ENCODE measurements at regions not wholly inside any gene's neighbourhood (a gene's known extent, or its start where the extent isn't known, plus 50 kb on each side); places are given as distances from the start of the nearest gene placed in this dataset.

DNA sequence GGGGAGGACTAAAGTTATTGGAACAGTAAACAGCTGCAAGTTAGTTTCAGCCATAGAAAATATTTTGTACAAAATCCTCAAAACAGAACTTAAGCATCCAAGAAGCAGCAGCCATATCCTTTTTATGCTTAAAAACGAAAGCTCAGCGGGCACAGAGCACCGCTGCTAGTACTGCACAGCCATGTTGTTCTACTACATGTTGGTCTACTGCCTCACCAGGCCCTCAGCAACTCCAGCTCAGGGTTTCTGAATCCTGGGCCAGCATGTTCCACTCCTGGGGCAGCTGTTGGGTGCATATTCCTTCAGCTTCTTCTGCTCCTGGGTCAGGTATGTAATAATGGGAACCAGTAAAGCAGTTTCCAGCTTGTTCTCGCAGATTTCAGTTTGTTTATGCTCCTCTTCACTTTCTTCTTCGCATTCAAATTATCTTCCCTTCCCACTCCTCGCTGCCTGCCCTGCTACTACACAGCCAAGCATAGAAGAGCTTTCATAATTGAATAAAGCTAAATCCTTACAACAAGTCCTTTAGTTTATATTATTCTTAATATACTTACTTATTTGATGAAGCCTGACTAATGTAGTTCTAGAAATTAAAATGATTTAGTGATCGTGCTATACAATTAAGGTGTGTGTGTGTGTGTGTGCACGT lies 820.5 kb upstream of the ATXN8OS start (continued):
- TF ChIP-seq ZNF687 (IDR thresholded peaks at IDR 0.05) (no peak), RAD51 (IDR thresholded peaks at IDR 0.05) (no peak)

DNA sequence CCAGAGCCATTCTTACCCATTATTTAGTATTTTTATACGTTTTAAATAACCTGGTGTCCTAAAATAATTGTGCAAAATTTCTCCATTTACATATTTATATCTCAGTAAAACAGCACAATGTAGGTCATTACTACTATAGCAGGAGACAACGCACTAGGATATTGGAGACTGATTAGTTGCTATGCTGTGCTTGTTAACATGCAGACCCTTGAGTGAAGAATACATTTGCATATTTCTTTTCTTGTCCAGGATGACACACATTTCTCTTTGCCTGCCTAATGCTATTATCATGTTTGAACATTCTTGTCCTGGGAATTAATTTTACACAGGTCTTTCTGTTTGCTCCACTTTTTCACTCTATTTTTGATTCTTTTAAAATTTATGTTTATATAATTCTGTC lies 823.8 kb upstream of the ATXN8OS start:
- no peaks in the 10 kb centered on the region for H4K20me1 ChIP-seq (ENCODE audit: control insufficient read depth, insufficient read depth)
- WGBS (ENCODE audit: insufficient coverage, insufficient replicate concordance, low lambda C conversion rate, missing lambda C conversion rate) = 2% methylated on average over 2 of the region's 2 CpGs
- CTCF ChIA-PET = no interaction called here
- ATAC-seq (no peak), FAIRE-seq (no peak), DNase-seq (ENCODE audit: low read depth, low spot score) (no peak)
- no TSS peak for BruUV-seq (replicated peaks)
- in situ Hi-C loops (cut with MboI) = no loop called here
- no peaks in the 10 kb centered on the region for H3K4me1 ChIP-seq (ENCODE audit: control insufficient read depth, insufficient read depth, low read length)
- RAD21 ChIA-PET (ENCODE audit: unreplicated experiment) = no interaction called here
- H3K27ac ChIP-seq (ENCODE audit: control insufficient read depth, insufficient read depth) = no peak overlapping the region
- no peaks in the 10 kb centered on the region for H3K79me2 ChIP-seq (ENCODE audit: control insufficient read depth, insufficient read depth, low read length)
- no peaks in the 10 kb centered on the region for H3K9me3 ChIP-seq (replicated peaks; ENCODE audit: control insufficient read depth, insufficient read depth, low read length)
- H3K27me3 ChIP-seq (replicated peaks in 1 of 2; ENCODE audit: control insufficient read depth in 2 of 2, insufficient read depth in 2 of 2, low read length in 1 of 2) = no peaks in the 10 kb centered on the region
- intact Hi-C loops (cut with micrococcal nuclease; ENCODE audit: unreplicated experiment) = no loop called here
- no peak overlapping the region for H3K4me3 ChIP-seq
- H3K4me2 ChIP-seq (ENCODE audit: control insufficient read depth, insufficient read depth) = no peak overlapping the region
- H3K9ac ChIP-seq (ENCODE audit: control insufficient read depth, insufficient read depth, low read length) = no peak overlapping the region
- H3K36me3 ChIP-seq (ENCODE audit: control insufficient read depth in 2 of 2, insufficient read depth in 2 of 2, low read length in 1 of 2) = no peaks in the 10 kb centered on the region
- TF ChIP-seq HDGF (IDR thresholded peaks at IDR 0.05) = no peak
- TF ChIP-seq SMC3 (IDR thresholded peaks at IDR 0.05; ENCODE audit: borderline replicate concordance, low read length) = no peak
- no peak for TF ChIP-seq TCF7 (IDR thresholded peaks at IDR 0.05; ENCODE audit: borderline replicate concordance)
- no peak for TF ChIP-seq DPF2 (IDR thresholded peaks at IDR 0.05)
- no peak for TF ChIP-seq ATF7 (IDR thresholded peaks at IDR 0.05; ENCODE audit: low read depth)
- no peak for TF ChIP-seq CREM (IDR thresholded peaks at IDR 0.05; ENCODE audit: low read depth)
- TF ChIP-seq TBL1XR1 (IDR thresholded peaks at IDR 0.05; ENCODE audit: low read depth, low read length) = no peak
- TF ChIP-seq REST (IDR thresholded peaks at IDR 0.05; ENCODE audit: low read depth, low read length) = no peak
- TF ChIP-seq WRNIP1 (IDR thresholded peaks at IDR 0.05; ENCODE audit: borderline replicate concordance, low read depth, low read length) = no peak
- no peak for TF ChIP-seq SP1 (IDR thresholded peaks at IDR 0.05; ENCODE audit: low read depth, low read length)
- no peak for TF ChIP-seq BHLHE40 (IDR thresholded peaks at IDR 0.05; ENCODE audit: borderline replicate concordance in 1 of 2, low read depth in 2 of 2, low read length in 1 of 2)
- TF ChIP-seq PAX5 (IDR thresholded peaks at IDR 0.05; ENCODE audit: borderline replicate concordance, low read depth, low read length) = no peak
- TF ChIP-seq CHD2 (IDR thresholded peaks at IDR 0.05; ENCODE audit: borderline replicate concordance, low read depth, low read length) = no peak
- TF ChIP-seq ZBED1 (IDR thresholded peaks at IDR 0.05; ENCODE audit: borderline replicate concordance) = no peak
- SMC1A ChIA-PET (ENCODE audit: uncharacterized antibody, unreplicated experiment) = no interaction called here
- no peak overlapping the region for H2AFZ ChIP-seq (ENCODE audit: control insufficient read depth, low read depth, low read length)
- POLR2A ChIA-PET = no interaction called here
